ENCODE measurements at regions not wholly inside any gene's neighbourhood (a gene's known extent, or its start where the extent isn't known, plus 50 kb on each side); places are given as distances from the start of the nearest gene placed in this dataset.

GRCh38 chr1:244286341-244286740 lies 165.4 kb downstream of the ADSS2 start:
- no peak for DNase-seq
- no peak for TF ChIP-seq CTCF (IDR thresholded peaks at IDR 0.05; ENCODE audit: borderline replicate concordance)
- Histone ChIP-seq H3K9me3 (replicated peaks) (peaks cover 11% of the 10 kb centered on the region), H3K27me3 (ENCODE audit: low read depth) (no peaks in the 10 kb centered on the region), H3K27ac (replicated peaks) (no peak overlapping the region), H3K4me3 (no peak overlapping the region), H3K36me3 (no peaks in the 10 kb centered on the region), H3K4me1 (no peaks in the 10 kb centered on the region)
- intact Hi-C loops (cut with micrococcal nuclease), result no loop called here

GRCh38 chr1:244287726-244288125 lies 164.0 kb downstream of the ADSS2 start:
- Histone ChIP-seq H3K9me3 (replicated peaks) (peaks cover 11% of the 10 kb centered on the region), H3K27me3 (ENCODE audit: low read depth) (no peaks in the 10 kb centered on the region), H3K4me3 (no peak overlapping the region), H3K36me3 (no peaks in the 10 kb centered on the region), H3K27ac (replicated peaks) (no peak overlapping the region), H3K4me1 (no peaks in the 10 kb centered on the region)
- DNase-seq, result no peak
- intact Hi-C loops (cut with micrococcal nuclease), result no loop called here
- TF ChIP-seq CTCF (IDR thresholded peaks at IDR 0.05; ENCODE audit: borderline replicate concordance), result no peak

GRCh38 chr1:244288663-244289062 lies 163.0 kb downstream of the ADSS2 start:
- no peak for DNase-seq
- Histone ChIP-seq H3K27me3 (ENCODE audit: low read depth) (no peaks in the 10 kb centered on the region), H3K27ac (replicated peaks) (no peak overlapping the region), H3K4me1 (no peaks in the 10 kb centered on the region), H3K4me3 (no peak overlapping the region), H3K9me3 (replicated peaks) (peaks cover 11% of the 10 kb centered on the region), H3K36me3 (no peaks in the 10 kb centered on the region)
- intact Hi-C loops (cut with micrococcal nuclease), result no loop called here
- no peak for TF ChIP-seq CTCF (IDR thresholded peaks at IDR 0.05; ENCODE audit: borderline replicate concordance)

- peaks cover 11% of the 10 kb centered on the region for H3K9me3 ChIP-seq (replicated peaks)
- intact Hi-C loops (cut with micrococcal nuclease), result no loop called here
- TF ChIP-seq CTCF (IDR thresholded peaks at IDR 0.05; ENCODE audit: borderline replicate concordance), result no peak
Observed at GRCh38 chr1:244289991-244290785, 161.5 kb downstream of the ADSS2 start.

GRCh38 chr1:244291236-244292201 lies 160.2 kb downstream of the ADSS2 start:
- no peak overlapping the region for H3K4me3 ChIP-seq
- H3K27me3 ChIP-seq (ENCODE audit: low read depth), result no peaks in the 10 kb centered on the region
- intact Hi-C loops (cut with micrococcal nuclease), result no loop called here
- TF ChIP-seq CTCF (IDR thresholded peaks at IDR 0.05; ENCODE audit: borderline replicate concordance), result no peak
- no peaks in the 10 kb centered on the region for H3K4me1 ChIP-seq
- no peak overlapping the region for H3K27ac ChIP-seq (replicated peaks)
- peaks cover 11% of the 10 kb centered on the region for H3K9me3 ChIP-seq (replicated peaks)
- no peaks in the 10 kb centered on the region for H3K36me3 ChIP-seq
- no peak for DNase-seq

More at GRCh38 chr1:244289991-244290785, 161.5 kb downstream of the ADSS2 start:
- DNase-seq, result no peak
- Histone ChIP-seq H3K4me1 (no peaks in the 10 kb centered on the region), H3K36me3 (no peaks in the 10 kb centered on the region), H3K27ac (replicated peaks) (no peak overlapping the region), H3K27me3 (ENCODE audit: low read depth) (no peaks in the 10 kb centered on the region), H3K4me3 (no peak overlapping the region)
